ENCODE measurements at regions not wholly inside any gene's neighbourhood (a gene's known extent, or its start where the extent isn't known, plus 50 kb on each side); places are given as distances from the start of the nearest gene placed in this dataset.

DNA sequence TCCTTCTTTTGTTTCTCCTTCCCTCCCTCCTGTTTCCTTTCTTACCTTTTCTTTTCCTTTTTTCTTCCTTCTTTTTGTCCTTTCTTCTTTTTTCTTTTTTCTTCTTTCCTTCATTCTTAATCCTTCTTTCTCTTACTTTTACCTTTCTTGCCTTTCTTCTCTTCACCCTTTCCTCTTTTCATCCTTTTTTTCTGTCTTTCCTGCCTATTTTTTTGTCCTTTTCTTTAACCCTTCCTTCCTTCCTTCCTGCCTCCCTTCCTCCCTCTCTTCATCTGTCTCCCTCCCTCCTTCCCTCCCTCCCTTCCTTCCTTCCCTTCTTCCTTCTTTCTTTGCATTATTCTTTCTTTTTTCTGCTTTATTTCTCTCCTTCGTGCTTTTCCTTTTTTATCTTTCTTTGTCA is 160.7 kb downstream of the AXIN2 start:
- H3K4me3 ChIP-seq (ENCODE audit: low read depth, low read length): no peak overlapping the region
- TF ChIP-seq, protein P1, sequence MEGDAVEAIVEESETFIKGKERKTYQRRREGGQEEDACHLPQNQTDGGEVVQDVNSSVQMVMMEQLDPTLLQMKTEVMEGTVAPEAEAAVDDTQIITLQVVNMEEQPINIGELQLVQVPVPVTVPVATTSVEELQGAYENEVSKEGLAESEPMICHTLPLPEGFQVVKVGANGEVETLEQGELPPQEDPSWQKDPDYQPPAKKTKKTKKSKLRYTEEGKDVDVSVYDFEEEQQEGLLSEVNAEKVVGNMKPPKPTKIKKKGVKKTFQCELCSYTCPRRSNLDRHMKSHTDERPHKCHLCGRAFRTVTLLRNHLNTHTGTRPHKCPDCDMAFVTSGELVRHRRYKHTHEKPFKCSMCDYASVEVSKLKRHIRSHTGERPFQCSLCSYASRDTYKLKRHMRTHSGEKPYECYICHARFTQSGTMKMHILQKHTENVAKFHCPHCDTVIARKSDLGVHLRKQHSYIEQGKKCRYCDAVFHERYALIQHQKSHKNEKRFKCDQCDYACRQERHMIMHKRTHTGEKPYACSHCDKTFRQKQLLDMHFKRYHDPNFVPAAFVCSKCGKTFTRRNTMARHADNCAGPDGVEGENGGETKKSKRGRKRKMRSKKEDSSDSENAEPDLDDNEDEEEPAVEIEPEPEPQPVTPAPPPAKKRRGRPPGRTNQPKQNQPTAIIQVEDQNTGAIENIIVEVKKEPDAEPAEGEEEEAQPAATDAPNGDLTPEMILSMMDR (IDR thresholded peaks at IDR 0.05; ENCODE audit: low read depth, low read length): no peak

DNA sequence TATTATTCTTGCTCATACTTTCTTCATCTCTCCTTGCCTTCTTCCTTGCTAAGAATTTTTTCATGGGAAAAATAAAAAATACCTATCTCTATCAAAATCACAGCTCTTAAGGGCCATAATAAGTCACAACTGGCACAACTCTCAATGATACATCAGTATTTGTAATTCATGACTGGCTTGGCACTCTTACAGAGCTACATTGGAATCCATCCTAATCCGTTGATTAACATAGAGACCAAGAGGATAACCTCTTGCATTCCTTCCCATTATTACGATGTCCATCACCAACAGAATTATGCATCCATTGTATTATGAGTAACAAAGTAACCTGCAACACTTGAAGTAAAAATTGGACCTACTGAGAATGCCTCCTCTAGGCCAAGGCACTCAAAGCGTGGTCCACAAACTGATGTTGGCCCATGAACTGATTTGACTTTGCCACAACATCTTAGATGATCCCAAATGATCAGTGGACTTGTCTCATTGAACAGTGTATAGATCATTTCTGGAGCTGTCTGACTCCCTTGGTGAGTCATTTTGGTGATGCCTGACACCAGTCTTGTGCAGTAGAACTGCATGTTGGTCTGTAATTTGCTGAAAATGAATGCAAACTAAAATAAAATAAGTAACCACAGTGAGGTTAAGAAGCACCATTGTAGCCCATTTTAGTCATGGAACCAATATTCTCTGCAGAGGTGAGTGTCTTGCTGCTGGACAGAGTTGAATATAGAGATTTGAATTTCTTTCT is 163.2 kb downstream of the AXIN2 start:
- no peak overlapping the region for H3K4me3 ChIP-seq (ENCODE audit: low read depth, low read length)
- TF ChIP-seq, protein P1 (IDR thresholded peaks at IDR 0.05; ENCODE audit: low read depth, low read length): no peak

DNA sequence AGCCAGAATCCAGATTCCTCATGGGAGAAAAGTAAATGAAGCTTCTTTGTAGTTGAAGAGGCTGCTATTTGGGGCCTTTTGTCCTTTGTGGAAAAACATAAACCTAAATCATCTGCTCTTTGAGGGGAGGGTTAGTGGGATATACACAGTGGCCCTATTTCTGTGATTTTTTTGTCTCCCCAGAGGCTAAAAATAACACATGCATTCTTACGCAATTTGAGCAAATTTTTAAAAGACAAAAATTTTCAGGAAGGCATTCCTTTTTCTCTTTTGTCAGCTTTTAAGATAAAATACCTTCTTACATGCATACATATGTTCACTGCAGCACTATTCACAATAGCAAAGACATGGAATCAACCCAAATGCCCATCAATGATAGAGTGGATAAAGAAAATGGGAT is 165.5 kb downstream of the AXIN2 start:
- TF ChIP-seq, protein P1 (IDR thresholded peaks at IDR 0.05; ENCODE audit: low read depth, low read length): no peak
- H3K4me3 ChIP-seq (ENCODE audit: low read depth, low read length): no peak overlapping the region

DNA sequence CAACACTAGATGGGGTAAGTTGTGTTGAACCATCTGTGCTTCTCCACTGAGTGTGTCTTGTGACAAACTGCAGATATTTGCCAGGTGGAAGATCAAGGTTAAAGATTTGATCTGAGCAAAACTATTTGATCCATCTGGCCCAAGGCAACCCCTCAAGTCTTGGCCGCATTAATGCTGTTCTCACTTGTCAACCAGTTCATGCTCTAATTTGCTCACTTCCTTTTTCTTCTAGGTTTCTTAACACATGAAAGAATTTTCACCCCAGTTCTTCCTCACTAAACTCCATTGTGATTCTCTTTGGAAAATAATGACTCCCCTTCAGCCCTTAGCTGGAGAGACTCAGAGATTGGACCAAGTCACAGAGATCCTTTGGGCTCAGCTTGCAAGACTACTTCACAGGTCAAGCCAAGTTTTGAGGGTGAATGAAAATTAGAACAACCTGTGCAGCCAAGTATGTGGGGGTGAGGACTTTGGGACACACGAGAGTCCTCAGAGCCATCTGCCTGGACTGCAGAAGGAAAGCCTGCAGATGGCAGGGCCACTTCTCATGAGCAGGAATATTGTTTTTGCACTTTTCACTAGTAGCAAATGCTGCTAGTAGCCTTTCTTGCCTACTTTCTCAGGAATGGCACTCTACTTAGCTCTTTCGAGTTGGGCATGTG is 166.5 kb downstream of the AXIN2 start:
- TF ChIP-seq, protein P1 (IDR thresholded peaks at IDR 0.05; ENCODE audit: low read depth, low read length): no peak
- no peak overlapping the region for H3K4me3 ChIP-seq (ENCODE audit: low read depth, low read length)

DNA sequence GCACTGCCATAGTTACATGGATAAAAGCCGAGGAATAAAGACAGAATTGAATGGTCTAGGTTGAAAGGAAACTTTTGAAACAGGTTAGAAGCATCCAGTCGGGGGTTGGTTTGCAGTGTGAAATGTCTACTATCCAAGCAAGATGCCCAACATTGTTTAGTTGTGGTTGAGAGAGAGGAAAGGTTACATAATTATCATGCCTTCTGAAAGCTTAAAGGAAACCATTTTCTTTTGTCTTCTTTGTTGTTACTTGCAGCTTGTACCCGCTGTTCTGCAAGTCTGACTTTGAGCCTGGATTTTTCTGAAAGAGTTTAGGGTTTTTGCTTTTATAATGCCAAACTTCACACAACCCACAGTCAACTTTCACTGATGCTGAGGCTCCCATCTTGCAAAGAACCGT is 167.9 kb downstream of the AXIN2 start:
- H3K4me3 ChIP-seq (ENCODE audit: low read depth, low read length): no peak overlapping the region
- TF ChIP-seq, protein P1 (IDR thresholded peaks at IDR 0.05; ENCODE audit: low read depth, low read length): no peak

DNA sequence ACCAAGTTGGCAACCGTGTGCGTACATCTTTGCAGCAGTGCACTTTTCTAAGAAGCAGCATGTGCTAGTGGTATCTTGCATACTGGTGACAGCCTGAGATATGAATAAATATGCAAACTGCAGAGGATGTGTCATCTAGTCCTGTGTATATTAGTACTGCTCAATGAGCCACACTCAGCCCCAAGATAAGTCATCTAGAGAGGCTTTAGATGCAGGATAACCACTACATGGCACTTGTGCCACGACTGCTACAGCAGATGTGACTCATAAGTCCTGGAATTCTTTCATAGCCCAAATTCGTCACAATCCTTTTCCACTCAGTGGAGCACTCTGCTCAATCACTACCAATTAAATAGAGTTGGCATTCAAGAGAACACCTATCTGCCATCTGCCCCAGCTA is 171.5 kb downstream of the AXIN2 start:
- TF ChIP-seq, protein P1 (IDR thresholded peaks at IDR 0.05; ENCODE audit: low read depth, low read length): no peak
- no peak overlapping the region for H3K4me3 ChIP-seq (ENCODE audit: low read depth, low read length)

DNA sequence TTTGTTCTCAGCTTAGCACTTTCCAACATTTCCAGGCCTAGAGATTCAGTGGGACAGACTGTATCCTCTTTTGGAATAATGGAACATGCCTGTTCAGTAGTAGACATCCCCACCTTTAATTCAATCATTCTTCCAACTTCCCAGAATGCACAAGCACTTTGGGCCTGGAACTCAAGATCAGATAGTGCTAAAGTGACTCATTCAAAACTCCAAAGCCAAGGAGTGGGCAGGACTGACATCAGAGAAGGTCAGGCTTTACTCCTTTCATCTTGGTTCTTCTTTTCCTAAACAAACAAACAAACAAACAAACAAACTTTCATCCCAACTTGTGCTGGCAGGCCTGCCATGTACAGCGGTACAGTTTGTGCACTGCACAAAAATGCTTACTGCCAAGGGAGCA is 172.0 kb downstream of the AXIN2 start:
- no peak overlapping the region for H3K4me3 ChIP-seq (ENCODE audit: low read depth, low read length)
- TF ChIP-seq, protein P1 (IDR thresholded peaks at IDR 0.05; ENCODE audit: low read depth, low read length): no peak
